ENCODE measurements at regions not wholly inside any gene's neighbourhood (a gene's known extent, or its start where the extent isn't known, plus 50 kb on each side); places are given as distances from the start of the nearest gene placed in this dataset.

DNA sequence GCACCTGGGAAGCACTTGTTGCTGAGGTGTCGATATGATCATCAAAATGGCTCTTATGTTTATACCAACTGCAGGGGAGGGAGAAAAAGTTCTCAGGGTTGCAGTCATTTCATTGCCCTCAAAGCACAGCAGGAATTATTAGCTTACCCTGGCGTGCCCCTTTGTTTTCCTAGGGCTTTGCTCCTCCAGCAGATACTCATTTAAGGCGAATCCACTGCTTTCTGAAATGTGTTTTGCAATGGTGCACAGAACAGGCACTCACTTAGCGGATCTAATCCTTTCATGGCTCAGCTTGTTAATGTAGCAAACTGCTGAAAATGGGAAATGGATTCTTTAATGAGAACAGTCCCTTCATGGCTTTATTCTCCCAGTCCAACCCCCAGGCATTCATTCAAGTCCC lies 76.7 kb downstream of the NKX2-1 start:
- CTCF ChIA-PET (ENCODE audit: unreplicated experiment), result no interaction called here
- Histone ChIP-seq H4K20me1 (ENCODE audit: insufficient read depth, low read length) (no peaks in the 10 kb centered on the region), H3K4me1 (ENCODE audit: insufficient read depth, low read length, poor library complexity, severe bottlenecking) (no peaks in the 10 kb centered on the region), H2AFZ (ENCODE audit: low read length) (no peak overlapping the region), H3K9me3 (ENCODE audit: low read length) (no peaks in the 10 kb centered on the region), H3K36me3 (ENCODE audit: insufficient read depth, low read length) (no peaks in the 10 kb centered on the region), H3K79me2 (ENCODE audit: insufficient read depth, low read depth, low read length) (no peaks in the 10 kb centered on the region), H3K4me2 (ENCODE audit: low read length) (no peak overlapping the region), H3K27ac (ENCODE audit: low read depth, low read length, poor library complexity, severe bottlenecking) (no peak overlapping the region), H3K4me3 (ENCODE audit: low read depth, low read length, poor library complexity, severe bottlenecking) (no peak overlapping the region), H3K9me2 (ENCODE audit: insufficient read depth, low read length) (no peaks in the 10 kb centered on the region)
- BruUV-seq (replicated peaks), result no TSS peak
- POLR2A ChIA-PET, result no interaction called here
- DNase-seq (ENCODE audit: low spot score), result no peak
- no peak for TF ChIP-seq EZH2phosphoT487 (IDR thresholded peaks at IDR 0.05; ENCODE audit: borderline replicate concordance, low read depth, low read length)
- no peak for TF ChIP-seq CTCF (conservative IDR thresholded peaks at IDR 0.05; ENCODE audit: low read length)
- intact Hi-C loops (cut with micrococcal nuclease; ENCODE audit: unreplicated experiment), result no loop called here

DNA sequence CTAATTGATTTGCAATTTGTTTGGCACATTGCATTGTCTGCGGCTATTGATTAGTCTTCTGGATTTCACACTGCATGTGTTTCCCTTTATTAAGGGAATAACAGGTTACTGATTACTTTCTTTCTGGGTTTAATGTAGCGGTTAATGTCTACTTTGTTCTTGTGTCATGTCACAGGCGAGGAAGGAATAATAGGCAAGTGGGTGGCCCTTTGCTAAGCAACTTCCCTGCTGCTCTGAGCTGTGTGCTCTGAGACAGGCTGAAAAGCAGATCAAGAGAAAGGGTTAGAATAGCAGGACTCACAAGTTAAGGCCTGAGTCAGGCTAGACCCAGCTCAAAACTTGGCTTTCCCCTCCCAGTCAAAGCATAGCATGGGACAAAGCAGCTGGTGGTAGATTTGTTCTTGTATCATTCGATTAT lies 77.2 kb downstream of the NKX2-1 start:
- H3K9me2 ChIP-seq (ENCODE audit: insufficient read depth, low read length), result no peaks in the 10 kb centered on the region
- H3K4me1 ChIP-seq (ENCODE audit: insufficient read depth, low read length, poor library complexity, severe bottlenecking), result no peaks in the 10 kb centered on the region
- intact Hi-C loops (cut with micrococcal nuclease; ENCODE audit: unreplicated experiment), result no loop called here
- H3K27ac ChIP-seq (ENCODE audit: low read depth, low read length, poor library complexity, severe bottlenecking), result no peak overlapping the region
- no peak overlapping the region for H3K4me3 ChIP-seq (ENCODE audit: low read depth, low read length, poor library complexity, severe bottlenecking)
- no peaks in the 10 kb centered on the region for H4K20me1 ChIP-seq (ENCODE audit: insufficient read depth, low read length)
- no TSS peak for BruUV-seq (replicated peaks)
- DNase-seq (ENCODE audit: low spot score), result no peak
- no peaks in the 10 kb centered on the region for H3K79me2 ChIP-seq (ENCODE audit: insufficient read depth, low read depth, low read length)
- H3K4me2 ChIP-seq (ENCODE audit: low read length), result no peak overlapping the region
- no peak overlapping the region for H2AFZ ChIP-seq (ENCODE audit: low read length)
- H3K9me3 ChIP-seq (ENCODE audit: low read length), result no peaks in the 10 kb centered on the region
- TF ChIP-seq CTCF (conservative IDR thresholded peaks at IDR 0.05; ENCODE audit: low read length), result no peak
- TF ChIP-seq EZH2phosphoT487 (IDR thresholded peaks at IDR 0.05; ENCODE audit: borderline replicate concordance, low read depth, low read length), result no peak
- POLR2A ChIA-PET, result no interaction called here
- H3K36me3 ChIP-seq (ENCODE audit: insufficient read depth, low read length), result no peaks in the 10 kb centered on the region
- CTCF ChIA-PET (ENCODE audit: unreplicated experiment), result no interaction called here

GRCh38 chr14:36441283-36441682 lies 78.7 kb downstream of the NKX2-1 start:
- no peak overlapping the region for H3K27ac ChIP-seq (ENCODE audit: low read depth, low read length, poor library complexity, severe bottlenecking)
- H3K9me3 ChIP-seq (ENCODE audit: low read length), result no peaks in the 10 kb centered on the region
- H3K4me2 ChIP-seq (ENCODE audit: low read length), result no peak overlapping the region
- no TSS peak for BruUV-seq (replicated peaks)
- H3K79me2 ChIP-seq (ENCODE audit: insufficient read depth, low read depth, low read length), result no peaks in the 10 kb centered on the region
- intact Hi-C loops (cut with micrococcal nuclease; ENCODE audit: unreplicated experiment), result no loop called here
- no peak for TF ChIP-seq CTCF (conservative IDR thresholded peaks at IDR 0.05; ENCODE audit: low read length)
- no peak for TF ChIP-seq EZH2phosphoT487 (IDR thresholded peaks at IDR 0.05; ENCODE audit: borderline replicate concordance, low read depth, low read length)
- H4K20me1 ChIP-seq (ENCODE audit: insufficient read depth, low read length), result no peaks in the 10 kb centered on the region
- no peak for DNase-seq (ENCODE audit: low spot score)
- H3K4me1 ChIP-seq (ENCODE audit: insufficient read depth, low read length, poor library complexity, severe bottlenecking), result no peaks in the 10 kb centered on the region
- ChIA-PET POLR2A (no interaction called here), CTCF (ENCODE audit: unreplicated experiment) (interaction anchor here (0.6 kb wide), 1 partner anchor 43 kb away, joined by 9 read pairs; no protein-coding TSS in a partner anchor)
- no peaks in the 10 kb centered on the region for H3K9me2 ChIP-seq (ENCODE audit: insufficient read depth, low read length)
- no peak overlapping the region for H3K4me3 ChIP-seq (ENCODE audit: low read depth, low read length, poor library complexity, severe bottlenecking)
- H3K36me3 ChIP-seq (ENCODE audit: insufficient read depth, low read length), result no peaks in the 10 kb centered on the region
- H2AFZ ChIP-seq (ENCODE audit: low read length), result no peak overlapping the region
